ENCODE measurements at regions not wholly inside any gene's neighbourhood (a gene's known extent, or its start where the extent isn't known, plus 50 kb on each side); places are given as distances from the start of the nearest gene placed in this dataset.
"Not testable (repeated sequence)": the region's sequence is repeated elsewhere in the genome, so short reads cannot be mapped to it uniquely, and the experiment has no call there.

- 81% methylated on average over 10 of the region's 13 CpGs; no CpG with 5 or more reads in 1 of the 2 experiments for WGBS, 2 experiments (ENCODE audit: extremely low coverage in 1 of 2, insufficient coverage in 1 of 2, insufficient read length in 1 of 2, insufficient replicate concordance in 2 of 2, low coverage in 1 of 2, low lambda C conversion rate in 2 of 2, missing lambda C conversion rate in 1 of 2)
- not testable (repeated sequence) for FAIRE-seq
These were observed 106.6 kb upstream of the ZNF469 start for GRCh38 chr16:88276123-88276588.

More at GRCh38 chr16:88276123-88276588, 106.6 kb upstream of the ZNF469 start:
- H3K79me2 ChIP-seq (ENCODE audit: control insufficient read depth in 1 of 2, insufficient read depth in 2 of 2, low read length in 2 of 2); DNase-seq (ENCODE audit: low read depth in 1 of 2, low spot score in 2 of 2); H3K9ac ChIP-seq (replicated peaks in 1 of 4; ENCODE audit: extremely low read depth in 1 of 4, low read depth in 3 of 4, low read length in 3 of 4); H3K79me1 ChIP-seq (ENCODE audit: low read depth, low read length); H2BK15ac ChIP-seq (ENCODE audit: low read length); H2BK120ac ChIP-seq (replicated peaks; ENCODE audit: low read depth, low read length); H3K27me3 ChIP-seq (replicated peaks in 1 of 4; ENCODE audit: control insufficient read depth in 3 of 4, extremely low read depth in 1 of 4, insufficient read depth in 3 of 4, low read length in 3 of 4); H2BK12ac ChIP-seq (ENCODE audit: low read depth, low read length); H4K5ac ChIP-seq (ENCODE audit: insufficient read length, low read depth, low read length); H3K4me2 ChIP-seq (ENCODE audit: insufficient read depth in 1 of 2, low read depth in 2 of 2, low read length in 2 of 2); H4K20me1 ChIP-seq (replicated peaks in 1 of 2; ENCODE audit: control insufficient read depth in 1 of 2, insufficient read depth in 2 of 2, low read length in 2 of 2); H2BK5ac ChIP-seq (ENCODE audit: low read depth, low read length); H2BK20ac ChIP-seq (ENCODE audit: low read length); H4K8ac ChIP-seq (ENCODE audit: extremely low read depth, insufficient read depth, low read length); H3K4me1 ChIP-seq (replicated peaks in 1 of 4; ENCODE audit: control insufficient read depth in 3 of 4, insufficient read depth in 4 of 4, low read length in 3 of 4); H3K27ac ChIP-seq (ENCODE audit: low read depth, low read length); H2AK5ac ChIP-seq (ENCODE audit: low read depth, low read length); POLR2A ChIA-PET (ENCODE audit: partially characterized antibody); H2AFZ ChIP-seq (ENCODE audit: low read length); H3K56ac ChIP-seq (replicated peaks; ENCODE audit: insufficient read length, low read depth, low read length); H4K91ac ChIP-seq (replicated peaks; ENCODE audit: insufficient read length, low read length); H3K18ac ChIP-seq (ENCODE audit: extremely low read depth, low read length); H3K36me3 ChIP-seq (ENCODE audit: control insufficient read depth in 2 of 4, insufficient read depth in 4 of 4, low read length in 3 of 4); CTCF ChIA-PET (ENCODE audit: partially characterized antibody); H3K14ac ChIP-seq (ENCODE audit: insufficient read length); H3K4ac ChIP-seq (replicated peaks; ENCODE audit: insufficient read length, low read depth, low read length); H3K4me3 ChIP-seq (ENCODE audit: extremely low read depth in 1 of 4, insufficient read depth in 2 of 4, low read depth in 3 of 4, low read length in 4 of 4); H3K23ac ChIP-seq (ENCODE audit: insufficient read length): not testable (repeated sequence)
- Histone ChIP-seq H3K23me2 (ENCODE audit: low read depth, low read length) (peaks cover 11% of the 10 kb centered on the region; the same call in 1 of the 2 replicates), H3K9me3 (ENCODE audit: insufficient read depth in 2 of 2, low read depth in 1 of 2, low read length in 1 of 2) (peaks cover 18 to 28% of the 10 kb centered on the region in 2 experiments; a peak in 3 of 4 replicates)

Data from H1 (cell line).